ENCODE measurements at regions not wholly inside any gene's neighbourhood (a gene's known extent, or its start where the extent isn't known, plus 50 kb on each side); places are given as distances from the start of the nearest gene placed in this dataset.

DNA sequence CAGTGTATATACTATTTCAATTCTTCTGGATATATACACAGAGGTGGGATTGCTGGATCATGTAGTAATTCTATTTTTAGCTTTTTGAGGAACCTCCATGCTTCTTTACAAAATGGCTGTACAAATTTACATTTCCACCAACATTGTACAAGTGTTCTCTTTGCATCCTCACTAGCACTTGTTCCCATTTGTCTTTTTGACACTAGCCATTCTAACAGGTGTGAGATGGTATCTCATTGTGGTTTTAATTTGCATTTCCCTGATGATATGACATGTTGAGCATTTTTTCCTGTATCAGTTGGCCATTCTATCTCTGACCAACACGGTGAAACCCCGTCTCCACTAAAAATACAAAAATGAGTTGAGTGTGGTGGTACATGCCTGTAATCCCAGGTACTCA lies 68.1 kb upstream of the PMEPA1 start:
- ChIA-PET CTCF (no interaction called here), POLR2A (no interaction called here)
- TF ChIP-seq, protein P1, sequence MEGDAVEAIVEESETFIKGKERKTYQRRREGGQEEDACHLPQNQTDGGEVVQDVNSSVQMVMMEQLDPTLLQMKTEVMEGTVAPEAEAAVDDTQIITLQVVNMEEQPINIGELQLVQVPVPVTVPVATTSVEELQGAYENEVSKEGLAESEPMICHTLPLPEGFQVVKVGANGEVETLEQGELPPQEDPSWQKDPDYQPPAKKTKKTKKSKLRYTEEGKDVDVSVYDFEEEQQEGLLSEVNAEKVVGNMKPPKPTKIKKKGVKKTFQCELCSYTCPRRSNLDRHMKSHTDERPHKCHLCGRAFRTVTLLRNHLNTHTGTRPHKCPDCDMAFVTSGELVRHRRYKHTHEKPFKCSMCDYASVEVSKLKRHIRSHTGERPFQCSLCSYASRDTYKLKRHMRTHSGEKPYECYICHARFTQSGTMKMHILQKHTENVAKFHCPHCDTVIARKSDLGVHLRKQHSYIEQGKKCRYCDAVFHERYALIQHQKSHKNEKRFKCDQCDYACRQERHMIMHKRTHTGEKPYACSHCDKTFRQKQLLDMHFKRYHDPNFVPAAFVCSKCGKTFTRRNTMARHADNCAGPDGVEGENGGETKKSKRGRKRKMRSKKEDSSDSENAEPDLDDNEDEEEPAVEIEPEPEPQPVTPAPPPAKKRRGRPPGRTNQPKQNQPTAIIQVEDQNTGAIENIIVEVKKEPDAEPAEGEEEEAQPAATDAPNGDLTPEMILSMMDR (IDR thresholded peaks at IDR 0.05; ENCODE audit: low read depth, low read length): no peak
- no peaks in the 10 kb centered on the region for H3K9me3 ChIP-seq (ENCODE audit: control insufficient read depth, insufficient read depth, low read length)
- no peak for DNase-seq (ENCODE audit: low read depth, low spot score)
- peaks cover 4% of the 10 kb centered on the region for H3K27me3 ChIP-seq (ENCODE audit: control insufficient read depth, insufficient read depth, low read length)
- H3K27ac ChIP-seq (ENCODE audit: low read depth, low read length): no peak overlapping the region
- no peak overlapping the region for H3K4me3 ChIP-seq (ENCODE audit: low read depth, low read length)

DNA sequence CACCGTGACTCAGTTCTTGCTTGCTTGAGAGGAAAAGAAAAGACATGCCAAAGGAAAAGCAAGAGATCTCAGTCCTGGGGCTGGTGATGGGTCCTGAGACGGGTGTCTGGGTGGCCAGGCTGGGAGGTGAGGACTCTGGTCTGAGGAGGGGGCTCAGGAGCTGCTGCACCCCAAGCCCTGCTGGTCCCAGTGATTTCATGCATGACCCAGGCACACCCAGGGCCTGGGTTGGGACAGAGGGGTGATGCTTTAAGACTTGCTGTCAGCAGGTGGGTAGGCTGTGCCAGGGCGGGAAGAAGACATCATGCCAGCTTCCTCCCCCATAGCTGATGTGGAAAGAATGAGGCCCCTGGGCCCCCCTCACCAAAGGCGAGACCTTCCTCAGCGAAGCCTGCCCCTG lies 65.1 kb upstream of the PMEPA1 start:
- Histone ChIP-seq H3K27me3 (ENCODE audit: control insufficient read depth, insufficient read depth, low read length) (peaks cover 4% of the 10 kb centered on the region), H3K27ac (ENCODE audit: low read depth, low read length) (no peak overlapping the region), H3K9me3 (ENCODE audit: control insufficient read depth, insufficient read depth, low read length) (no peaks in the 10 kb centered on the region), H3K4me3 (ENCODE audit: low read depth, low read length) (no peak overlapping the region)
- CTCF ChIA-PET: no interaction called here
- TF ChIP-seq, protein P1 (IDR thresholded peaks at IDR 0.05; ENCODE audit: low read depth, low read length): no peak
- POLR2A ChIA-PET: no interaction called here
- no peak for DNase-seq (ENCODE audit: low read depth, low spot score)

DNA sequence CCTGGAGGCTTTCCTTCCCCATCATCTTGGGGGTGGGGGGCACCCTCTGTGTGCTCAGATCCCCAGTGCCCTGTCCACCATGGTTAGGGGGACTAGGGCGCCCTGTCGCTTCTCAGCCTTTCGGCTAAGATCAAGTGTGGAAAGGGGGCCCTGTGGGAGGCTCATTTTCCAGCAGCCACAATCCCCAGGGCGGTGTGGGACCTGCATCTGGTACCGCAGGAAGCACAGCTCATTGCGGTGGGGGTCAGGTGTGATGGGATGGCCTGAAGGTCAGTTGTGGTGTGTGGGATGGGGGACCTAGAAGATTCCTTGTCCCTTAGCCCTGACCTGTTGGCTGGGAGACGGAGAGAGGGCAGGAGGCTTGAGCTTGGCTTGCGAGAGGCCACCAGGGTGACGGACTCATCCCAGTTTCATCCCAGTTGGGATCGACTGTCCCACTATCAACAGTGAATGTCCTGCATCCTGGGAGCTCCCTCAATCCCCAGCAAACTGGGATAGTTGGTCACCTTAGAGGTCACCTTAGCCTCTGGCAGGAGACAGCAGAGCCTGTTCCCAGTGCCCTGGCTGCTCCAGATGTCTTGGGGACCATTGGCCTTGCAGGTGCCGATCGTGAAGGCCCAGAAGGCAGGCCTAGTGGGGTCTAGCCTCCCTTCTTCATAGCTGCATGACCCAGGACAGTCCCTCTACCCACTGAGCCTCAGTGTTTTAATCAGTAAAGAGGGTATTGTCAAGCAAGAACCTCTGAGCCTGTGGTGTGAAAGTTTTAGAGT lies 64.5 kb upstream of the PMEPA1 start:
- CTCF ChIA-PET: no interaction called here
- TF ChIP-seq, protein P1 (IDR thresholded peaks at IDR 0.05; ENCODE audit: low read depth, low read length): no peak
- Histone ChIP-seq H3K9me3 (ENCODE audit: control insufficient read depth, insufficient read depth, low read length) (no peaks in the 10 kb centered on the region), H3K27me3 (ENCODE audit: control insufficient read depth, insufficient read depth, low read length) (peaks cover 4% of the 10 kb centered on the region), H3K4me3 (ENCODE audit: low read depth, low read length) (no peak overlapping the region), H3K27ac (ENCODE audit: low read depth, low read length) (no peak overlapping the region)
- DNase-seq (ENCODE audit: low read depth, low spot score): no peak
- POLR2A ChIA-PET: no interaction called here

DNA sequence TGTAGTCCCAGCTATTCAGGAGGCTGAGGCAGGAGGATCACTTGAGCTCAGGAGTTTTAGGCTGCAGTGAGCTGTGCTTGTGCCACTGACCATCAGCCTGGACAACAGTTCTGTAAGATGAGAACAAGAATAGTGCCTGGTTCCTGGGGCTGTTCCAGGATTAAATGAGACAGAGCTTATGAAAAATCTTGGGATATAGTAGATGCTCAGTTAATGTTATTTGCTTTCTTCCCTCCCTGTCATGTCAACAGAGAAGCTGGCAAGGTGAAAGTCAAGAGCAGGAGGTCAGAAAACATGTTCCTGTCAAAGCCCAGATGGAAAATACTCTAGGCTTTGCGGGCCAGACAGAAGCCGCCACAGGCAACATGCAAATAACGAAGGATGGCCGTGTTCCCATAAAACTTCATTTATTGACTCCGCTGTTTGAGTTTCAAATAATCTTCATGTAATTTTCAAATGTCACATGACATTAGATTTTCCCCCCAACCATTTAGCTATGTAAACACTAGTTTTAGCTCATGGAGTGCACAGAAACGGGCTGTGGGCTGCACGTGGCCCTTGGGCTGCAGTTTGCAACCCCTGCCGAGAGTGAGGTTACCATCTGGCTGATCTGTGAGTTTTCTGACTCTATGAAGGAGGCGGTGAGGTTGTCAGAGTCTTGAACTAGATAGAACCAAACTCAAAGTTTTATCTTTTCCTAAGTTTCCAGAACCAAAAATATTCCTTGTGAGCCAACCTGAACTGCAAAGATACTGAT lies 63.4 kb upstream of the PMEPA1 start:
- no peak overlapping the region for H3K4me3 ChIP-seq (ENCODE audit: low read depth, low read length)
- TF ChIP-seq, protein P1 (IDR thresholded peaks at IDR 0.05; ENCODE audit: low read depth, low read length): no peak
- DNase-seq (ENCODE audit: low read depth, low spot score): no peak
- CTCF ChIA-PET: interaction anchor here (0.6 kb wide), 1 partner anchor 1799 kb away, joined by 3 read pairs; no protein-coding TSS in a partner anchor
- H3K27me3 ChIP-seq (ENCODE audit: control insufficient read depth, insufficient read depth, low read length): peaks cover 4% of the 10 kb centered on the region
- POLR2A ChIA-PET: no interaction called here
- no peak overlapping the region for H3K27ac ChIP-seq (ENCODE audit: low read depth, low read length)
- H3K9me3 ChIP-seq (ENCODE audit: control insufficient read depth, insufficient read depth, low read length): no peaks in the 10 kb centered on the region

DNA sequence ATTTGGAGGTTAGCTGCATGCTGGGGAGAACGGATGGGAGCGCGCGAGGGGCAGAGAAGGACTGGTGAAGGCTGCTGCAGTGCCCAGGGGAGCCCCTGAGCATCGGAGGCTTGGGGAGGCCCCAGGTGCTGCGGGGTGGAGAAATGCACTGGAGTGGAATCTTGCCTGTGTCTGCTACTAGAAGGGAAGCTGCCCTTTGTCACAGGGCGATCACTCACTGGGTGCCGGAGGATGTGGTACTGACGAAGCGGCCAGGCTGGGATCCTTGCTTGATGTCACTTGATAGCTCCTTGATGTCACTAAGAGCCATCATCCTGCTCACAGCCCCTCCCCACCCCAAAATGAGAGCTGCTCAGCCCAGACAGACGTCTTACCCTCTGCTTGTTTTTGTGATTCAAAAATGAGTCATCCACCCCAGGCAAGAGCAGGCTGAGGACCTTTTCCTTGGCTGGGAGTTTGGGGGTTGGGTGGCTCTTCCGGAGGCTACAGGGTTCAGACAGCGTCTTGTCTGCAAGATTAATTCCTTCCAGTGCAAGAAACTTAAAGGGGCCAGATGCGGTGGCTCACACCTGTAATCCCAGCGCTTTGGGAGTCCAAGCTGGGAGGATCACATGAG lies 62.6 kb upstream of the PMEPA1 start:
- TF ChIP-seq, protein P1 (IDR thresholded peaks at IDR 0.05; ENCODE audit: low read depth, low read length): no peak
- peak; percentile 6 for DNase-seq (ENCODE audit: low read depth, low spot score)
- CTCF ChIA-PET: no interaction called here

More for the DNA sequence above, 62.6 kb upstream of the PMEPA1 start:
- Histone ChIP-seq H3K9me3 (ENCODE audit: control insufficient read depth, insufficient read depth, low read length) (no peaks in the 10 kb centered on the region), H3K27me3 (ENCODE audit: control insufficient read depth, insufficient read depth, low read length) (peaks cover 4% of the 10 kb centered on the region), H3K27ac (ENCODE audit: low read depth, low read length) (no peak overlapping the region), H3K4me3 (ENCODE audit: low read depth, low read length) (no peak overlapping the region)
- POLR2A ChIA-PET: no interaction called here

Measured in AG04450 (cell line).